ENCODE measurements at regions not wholly inside any gene's neighbourhood (a gene's known extent, or its start where the extent isn't known, plus 50 kb on each side); places are given as distances from the start of the nearest gene placed in this dataset.

GRCh38 chr3:19074257-19074900, 73.9 kb upstream of the KCNH8 start:
- TF ChIP-seq CTCF (IDR thresholded peaks at IDR 0.05) (no peak), POLR2A (IDR thresholded peaks at IDR 0.05) (no peak), POLR2AphosphoS5 (IDR thresholded peaks at IDR 0.05; ENCODE audit: insufficient read depth in 1 of 2, low read depth in 1 of 2) (no peak)

All from vagina (tissue), 2 donors.